ENCODE measurements at regions not wholly inside any gene's neighbourhood (a gene's known extent, or its start where the extent isn't known, plus 50 kb on each side); places are given as distances from the start of the nearest gene placed in this dataset.

GRCh38 chr9:26742828-26743476, 149.7 kb downstream of the CAAP1 start:
- no peak for DNase-seq (ENCODE audit: low read depth)

DNA sequence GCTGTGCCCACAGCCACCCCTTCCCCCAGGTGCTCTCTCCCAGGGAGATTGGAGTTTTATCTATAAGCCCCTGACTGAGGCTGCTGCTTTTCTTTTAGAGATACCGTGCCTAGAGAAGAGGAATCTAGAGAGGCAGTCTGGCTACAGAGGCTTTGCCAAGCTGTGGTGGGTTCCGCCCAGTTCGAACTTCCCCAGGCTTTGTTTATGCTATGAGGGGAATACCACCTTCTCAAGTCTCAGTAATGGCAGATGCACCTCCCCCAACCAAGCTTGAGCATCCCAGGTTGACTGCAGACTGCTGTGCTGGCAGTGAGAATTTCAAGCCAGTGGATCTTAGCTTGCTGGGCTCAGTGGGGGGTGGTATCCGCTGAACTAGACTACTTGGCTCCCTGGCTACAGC, 157.4 kb downstream of the CAAP1 start:
- DNase-seq (ENCODE audit: low read depth), result no peak

DNA sequence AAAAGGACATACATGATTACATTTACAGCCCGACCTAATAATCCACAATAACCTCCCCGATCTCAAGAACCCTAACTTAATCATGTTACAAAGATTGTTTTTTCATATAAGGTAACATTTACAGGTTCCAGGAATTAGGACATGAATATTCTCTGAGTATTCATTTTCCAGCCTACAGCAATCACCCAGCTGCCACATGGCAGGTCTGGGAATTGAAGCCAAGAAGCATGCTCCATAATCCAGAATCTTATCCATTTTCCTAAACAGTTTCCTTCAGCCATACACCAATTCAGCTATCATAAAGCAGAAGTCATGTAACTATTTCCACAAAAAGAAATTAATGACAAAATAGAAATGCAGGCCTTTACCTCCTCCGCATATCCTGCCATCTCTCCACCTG, 163.4 kb downstream of the CAAP1 start:
- no peak for DNase-seq (ENCODE audit: low read depth)

DNA sequence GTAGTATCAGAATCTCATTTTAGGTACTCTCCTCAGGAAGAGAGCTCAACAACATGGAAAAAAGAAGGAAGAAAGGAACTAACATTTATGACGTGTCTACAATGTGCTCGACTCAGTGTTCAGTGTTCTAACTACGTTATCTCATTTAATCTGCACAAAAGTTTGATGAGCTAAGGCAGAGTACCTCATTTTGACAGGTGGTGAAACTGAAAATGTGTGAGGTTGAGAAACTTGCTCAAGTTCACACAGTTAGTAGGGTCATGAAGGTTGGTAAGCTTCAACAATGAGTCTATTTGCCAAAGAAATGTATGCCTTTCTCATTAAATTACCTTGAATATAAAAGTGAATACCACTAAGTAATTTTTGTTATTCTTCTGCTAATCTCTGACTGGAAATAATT, 165.1 kb downstream of the CAAP1 start:
- DNase-seq (ENCODE audit: low read depth), result no peak

- DNase-seq (ENCODE audit: low read depth), result no peak
Observed at GRCh38 chr9:26725573-26725972, 167.0 kb downstream of the CAAP1 start.

- no peak for DNase-seq (ENCODE audit: low read depth)
Observed at GRCh38 chr9:26723486-26723885, 169.1 kb downstream of the CAAP1 start.

- no peak for DNase-seq (ENCODE audit: low read depth)
Observed at GRCh38 chr9:26722755-26723154, 169.8 kb downstream of the CAAP1 start.

- no peak for DNase-seq (ENCODE audit: low read depth)
Observed at GRCh38 chr9:26710008-26710407, 182.6 kb downstream of the CAAP1 start.

DNA sequence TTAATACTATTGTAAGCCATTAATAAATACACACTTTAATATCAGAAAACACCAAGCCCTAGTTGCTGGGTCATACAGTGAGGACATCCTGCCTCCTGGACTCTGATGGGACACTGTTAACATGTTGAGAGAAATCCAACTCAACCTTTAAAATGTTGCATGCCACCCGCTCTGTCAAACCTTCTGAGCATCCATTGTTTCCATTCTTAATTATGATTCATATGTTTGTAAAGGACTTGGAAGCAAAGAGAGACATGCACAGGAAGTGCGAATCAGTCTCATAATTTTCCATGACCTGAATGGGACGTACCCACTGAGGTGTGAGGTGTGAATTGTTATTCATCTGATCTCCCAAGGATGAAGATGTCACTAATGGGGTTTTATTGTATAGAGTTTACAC, 186.4 kb downstream of the CAAP1 start:
- DNase-seq (ENCODE audit: low read depth), result no peak

GRCh38 chr9:26695298-26695622, 197.3 kb downstream of the CAAP1 start:
- no peak for DNase-seq (ENCODE audit: low read depth)

GRCh38 chr9:26694381-26695297, 198.0 kb downstream of the CAAP1 start:
- DNase-seq (ENCODE audit: low read depth), result no peak

DNA sequence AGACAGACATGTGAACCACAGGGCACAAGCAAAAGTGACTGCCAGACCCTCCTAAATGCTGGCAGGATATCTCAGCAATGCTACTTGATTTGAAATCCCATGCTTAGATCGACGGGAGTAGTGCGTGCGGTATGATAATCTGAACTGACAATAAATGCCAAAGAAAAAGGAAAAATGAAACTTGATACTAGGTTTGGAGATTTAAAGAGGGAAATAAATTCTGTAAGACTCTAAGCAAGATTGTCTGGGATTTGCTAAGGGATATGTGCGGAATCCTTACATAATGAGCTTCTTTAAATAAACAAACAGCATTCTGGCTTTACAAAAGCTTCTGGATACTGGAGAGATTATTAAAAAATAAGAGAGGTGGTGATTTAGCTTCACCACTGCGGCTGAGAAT, 203.6 kb downstream of the CAAP1 start:
- no peak for DNase-seq (ENCODE audit: low read depth)

- no peak for DNase-seq (ENCODE audit: low read depth)
Observed at GRCh38 chr9:26687421-26687820, 205.2 kb downstream of the CAAP1 start.

GRCh38 chr9:26685818-26686217, 206.8 kb downstream of the CAAP1 start:
- no peak for DNase-seq (ENCODE audit: low read depth)

DNA sequence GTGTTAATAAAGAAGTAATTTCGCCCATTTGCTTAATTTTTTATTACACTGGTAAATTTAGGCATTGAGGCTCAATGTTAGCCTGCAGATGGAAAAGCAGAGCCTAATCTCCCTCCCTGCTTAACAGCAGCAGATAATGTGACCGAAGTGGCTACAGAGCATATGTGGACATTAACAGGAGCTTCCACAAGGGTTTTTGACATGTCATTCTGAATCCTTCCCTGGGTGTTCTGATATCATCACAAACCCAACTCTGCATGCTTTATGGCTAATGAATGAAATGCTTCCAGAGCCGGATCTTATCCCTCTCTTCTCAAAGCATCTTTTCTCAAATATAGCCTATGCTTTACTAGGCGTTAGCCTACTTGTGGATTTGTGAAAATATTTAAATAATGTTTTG, 208.6 kb downstream of the CAAP1 start:
- no peak for DNase-seq (ENCODE audit: low read depth)

- no peak for DNase-seq (ENCODE audit: low read depth)
Observed at GRCh38 chr9:26682796-26683496, 209.7 kb downstream of the CAAP1 start.

- DNase-seq (ENCODE audit: low read depth), result no peak
Observed at GRCh38 chr9:26682041-26682440, 210.6 kb downstream of the CAAP1 start.

DNA sequence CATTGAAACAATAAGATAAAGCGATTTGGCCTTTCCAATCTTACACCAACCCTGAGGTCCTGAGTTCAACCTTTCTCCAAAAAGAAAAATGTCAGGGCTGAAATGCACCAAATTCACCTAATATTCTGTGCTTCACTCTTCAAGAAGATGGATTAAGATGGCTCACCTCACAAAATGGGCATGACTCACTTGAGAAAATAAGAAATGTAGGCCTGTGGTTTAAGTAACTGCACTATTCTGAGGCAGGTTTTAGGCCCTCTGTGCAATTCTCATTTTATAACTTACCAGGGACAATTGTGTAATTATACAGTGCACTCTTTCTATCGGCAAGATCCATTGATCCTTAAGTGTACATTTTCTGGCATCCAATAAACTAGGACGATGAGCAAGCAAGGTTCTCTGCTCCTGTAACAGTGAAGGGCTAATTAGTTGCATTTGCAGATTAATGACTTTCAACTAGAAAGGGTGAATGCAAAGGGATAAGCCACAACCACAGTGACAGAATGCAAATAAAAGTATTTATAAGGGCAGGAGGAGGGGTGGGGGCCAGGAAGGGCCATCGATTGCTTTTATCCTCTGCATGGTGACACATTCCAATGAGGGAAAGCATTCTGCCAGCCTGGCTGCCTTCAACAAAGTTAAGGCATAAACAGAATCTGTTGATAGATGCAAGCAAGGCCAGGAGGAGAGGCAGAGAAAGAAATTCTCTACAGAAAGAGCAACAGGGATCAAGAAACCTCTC, 214.5 kb downstream of the CAAP1 start:
- DNase-seq (ENCODE audit: low read depth), result no peak

GRCh38 chr9:26675035-26675434, 217.6 kb downstream of the CAAP1 start:
- no peak for DNase-seq (ENCODE audit: low read depth)

DNA sequence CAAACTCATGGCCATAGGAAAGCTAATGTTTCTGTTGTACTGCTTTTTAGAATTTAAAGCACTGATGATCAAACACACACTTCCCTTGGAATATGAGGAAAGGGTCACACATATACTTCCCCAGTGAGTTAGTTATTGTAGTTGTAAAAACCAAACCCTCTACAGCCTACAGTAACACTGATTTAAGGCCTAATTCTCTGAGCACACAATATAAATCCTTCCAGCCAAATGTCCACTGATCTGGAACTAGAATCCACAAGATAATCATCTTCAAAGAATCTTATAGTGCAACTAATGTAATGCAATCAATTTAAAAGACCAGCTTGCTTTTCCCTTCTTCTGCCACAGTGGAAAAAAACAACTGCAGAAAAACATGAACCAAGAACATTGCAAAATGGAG, 219.3 kb downstream of the CAAP1 start:
- no peak for DNase-seq (ENCODE audit: low read depth)

DNA sequence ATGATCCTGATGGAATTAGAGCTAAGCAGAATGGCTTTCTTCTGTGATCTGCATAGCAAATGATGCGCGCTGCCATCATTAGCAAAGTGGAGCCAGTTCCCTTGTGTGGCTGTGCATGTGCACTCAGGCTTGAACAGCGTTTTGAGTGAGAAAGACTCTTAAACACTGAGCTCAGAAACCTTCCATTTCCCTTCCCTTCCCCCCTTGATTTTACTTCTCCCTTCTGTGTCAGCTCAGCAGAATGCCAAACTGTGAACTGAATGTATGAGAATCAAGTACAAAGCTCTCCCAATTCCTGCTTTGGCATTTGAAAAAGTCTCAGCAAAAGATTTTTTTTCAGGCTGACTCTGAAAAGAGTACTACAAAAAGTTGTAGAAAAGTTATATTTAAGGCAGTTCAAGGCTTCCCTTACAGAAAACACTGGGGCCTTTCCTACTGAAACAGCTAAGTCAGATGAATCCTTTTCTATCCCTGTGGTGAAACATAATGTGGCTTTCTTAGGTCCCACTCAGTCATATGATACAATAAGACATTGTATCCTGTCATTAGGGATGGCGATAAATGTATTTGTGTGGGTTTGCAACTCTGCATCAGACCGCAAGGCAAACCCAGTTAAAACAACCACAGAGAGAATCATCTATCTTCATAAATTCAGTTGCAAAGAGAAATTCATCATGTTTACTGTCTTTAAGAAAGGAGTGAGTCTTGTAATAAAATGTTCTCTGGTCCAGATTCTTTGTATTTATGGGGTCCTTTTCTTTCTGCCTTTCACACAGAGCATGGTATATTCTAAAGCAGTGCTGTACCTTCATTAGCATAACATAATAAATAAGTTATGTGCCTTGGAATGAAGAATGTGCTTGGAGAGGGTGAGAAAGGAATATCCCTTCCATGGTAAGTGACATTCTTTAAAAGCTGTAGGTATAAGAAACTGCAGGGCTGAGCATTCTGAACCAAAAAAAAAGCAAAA, 222.6 kb downstream of the CAAP1 start:
- DNase-seq (ENCODE audit: low read depth), result no peak
